ENCODE measurements at regions not wholly inside any gene's neighbourhood (a gene's known extent, or its start where the extent isn't known, plus 50 kb on each side); places are given as distances from the start of the nearest gene placed in this dataset.

DNA sequence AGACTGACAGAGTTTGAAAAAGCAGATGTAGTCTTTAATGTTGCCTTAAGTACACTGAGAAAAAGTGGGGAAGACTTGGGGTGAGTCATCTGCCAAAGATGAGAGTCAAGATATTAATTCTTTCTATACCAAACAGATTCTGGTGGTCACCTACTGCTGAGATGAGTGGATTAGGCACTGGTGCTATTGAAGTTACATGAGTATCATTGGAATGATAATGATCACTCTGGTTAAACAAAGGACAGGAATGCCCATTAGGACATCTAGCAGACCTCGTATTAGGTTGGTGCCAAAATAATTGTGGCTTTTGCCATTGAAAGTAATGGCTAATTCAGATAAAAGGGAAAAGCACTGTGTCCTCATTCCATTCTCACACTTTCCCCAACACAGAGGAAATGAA is 1588.9 kb downstream of the KCNT2 start:
- TF ChIP-seq, protein P1, sequence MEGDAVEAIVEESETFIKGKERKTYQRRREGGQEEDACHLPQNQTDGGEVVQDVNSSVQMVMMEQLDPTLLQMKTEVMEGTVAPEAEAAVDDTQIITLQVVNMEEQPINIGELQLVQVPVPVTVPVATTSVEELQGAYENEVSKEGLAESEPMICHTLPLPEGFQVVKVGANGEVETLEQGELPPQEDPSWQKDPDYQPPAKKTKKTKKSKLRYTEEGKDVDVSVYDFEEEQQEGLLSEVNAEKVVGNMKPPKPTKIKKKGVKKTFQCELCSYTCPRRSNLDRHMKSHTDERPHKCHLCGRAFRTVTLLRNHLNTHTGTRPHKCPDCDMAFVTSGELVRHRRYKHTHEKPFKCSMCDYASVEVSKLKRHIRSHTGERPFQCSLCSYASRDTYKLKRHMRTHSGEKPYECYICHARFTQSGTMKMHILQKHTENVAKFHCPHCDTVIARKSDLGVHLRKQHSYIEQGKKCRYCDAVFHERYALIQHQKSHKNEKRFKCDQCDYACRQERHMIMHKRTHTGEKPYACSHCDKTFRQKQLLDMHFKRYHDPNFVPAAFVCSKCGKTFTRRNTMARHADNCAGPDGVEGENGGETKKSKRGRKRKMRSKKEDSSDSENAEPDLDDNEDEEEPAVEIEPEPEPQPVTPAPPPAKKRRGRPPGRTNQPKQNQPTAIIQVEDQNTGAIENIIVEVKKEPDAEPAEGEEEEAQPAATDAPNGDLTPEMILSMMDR (IDR thresholded peaks at IDR 0.05; ENCODE audit: poor library complexity): no peak
- no peak for TF ChIP-seq EZH2 (IDR thresholded peaks at IDR 0.05; ENCODE audit: borderline replicate concordance)
- TF ChIP-seq EZH2phosphoT487 (IDR thresholded peaks at IDR 0.05; ENCODE audit: low read depth, severe bottlenecking, unreplicated experiment): no peak
